Naive thymus-derived CD8-positive, alpha-beta T cell (primary cell): ENCODE measurements at regions not wholly inside any gene's neighbourhood (a gene's known extent, or its start where the extent isn't known, plus 50 kb on each side); places are given as distances from the start of the nearest gene placed in this dataset.

Experiments
- ATAC-seq, 2 donors: fragments of 150-1000 bp; cut with Tn5 transposase in 1 of 2; sonication (Bioruptor Pico), chemical (Tn5 transposase) in 1 of 2; 1 replicate in 1 of 2; 2 replicates in 1 of 2; pipeline ENCODE4 v1.10.0; 2021; ENCODE audit warnings: mild to moderate bottlenecking in 2 of 2, moderate library complexity in 2 of 2
- POLR2A ChIA-PET: fragments of 350-600 bp; sonication (Branson Sonifier 250); formaldehyde crosslinking; loops from one replicate; lab custom pipeline; 2021; ENCODE audit warnings: antibody characterized with exemption; lab: Charles Lee
- DNase-seq, 10 donors: peaks; one replicate each; pipeline versions ENCODE4 v3.0.0 to v3.0.0-alpha.2; 2020 to 2022
- H3K27ac Mint-ChIP-seq, 10 donors: one replicate each; pipeline ENCODE4 v1.8.0; 2020 to 2022; ENCODE audit warnings: mild to moderate bottlenecking in 10 of 10, mixed read lengths in 10 of 10, moderate library complexity in 4 of 10, inconsistent platforms in 1 of 10
- H3K27me3 Mint-ChIP-seq, 5 donors: one replicate each; pipeline ENCODE4 v1.8.0; 2021 to 2022; ENCODE audit warnings: mixed read lengths in 5 of 5
- H3K36me3 Mint-ChIP-seq, 3 donors: one replicate each; pipeline ENCODE4 v1.8.0; 2020 to 2022; ENCODE audit warnings: mixed read lengths in 3 of 3, mild to moderate bottlenecking in 2 of 3, inconsistent platforms in 1 of 3
- H3K4me1 Mint-ChIP-seq, 4 donors: one replicate each; pipeline ENCODE4 v1.8.0; 2021 to 2022; ENCODE audit warnings: mixed read lengths in 4 of 4
- H3K4me3 Mint-ChIP-seq, 10 donors: one replicate each; pipeline ENCODE4 v1.8.0; 2020 to 2022; ENCODE audit warnings: mild to moderate bottlenecking in 10 of 10, mixed read lengths in 10 of 10, moderate library complexity in 6 of 10, inconsistent platforms in 1 of 10
- H3K9me3 Mint-ChIP-seq, 9 donors: one replicate each; pipeline ENCODE4 v1.8.0; 2020 to 2022; ENCODE audit warnings: mixed read lengths in 9 of 9, mild to moderate bottlenecking in 3 of 9, inconsistent platforms in 1 of 9, moderate library complexity in 1 of 9

DNA sequence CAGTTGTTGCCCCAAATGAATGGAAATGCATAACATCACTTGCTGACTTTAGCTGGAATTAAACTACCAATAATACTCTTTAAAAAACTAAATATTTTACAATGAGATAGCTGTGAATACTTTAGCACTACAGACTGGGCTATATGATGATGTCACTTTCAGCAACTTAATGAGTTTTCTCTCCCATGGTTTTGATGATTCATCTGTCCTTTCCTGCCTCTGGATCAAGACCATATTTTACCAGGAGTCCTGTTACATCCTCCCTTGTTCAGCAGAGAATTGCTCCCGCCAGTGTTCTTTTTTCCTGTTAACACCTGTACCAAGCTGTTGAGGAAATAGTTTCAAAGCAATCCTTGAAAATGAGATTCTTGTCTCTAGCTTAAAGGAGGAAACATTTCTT is 543.0 kb downstream of the SPRY1 start:
- Mint-ChIP-seq H3K27me3 (peaks cover 0 to 2% (median 0%) of the 10 kb centered on the region in 5 donors), H3K9me3 (peaks cover 0 to 2% (median 0%) of the 10 kb centered on the region in 9 donors), H3K27ac (no peak overlapping the region), H3K4me1 (no peaks in the 10 kb centered on the region), H3K4me3 (no peak overlapping the region), H3K36me3 (no peaks in the 10 kb centered on the region)
- DNase-seq (no peak), ATAC-seq (no peak)
- POLR2A ChIA-PET, result no interaction called here

DNA sequence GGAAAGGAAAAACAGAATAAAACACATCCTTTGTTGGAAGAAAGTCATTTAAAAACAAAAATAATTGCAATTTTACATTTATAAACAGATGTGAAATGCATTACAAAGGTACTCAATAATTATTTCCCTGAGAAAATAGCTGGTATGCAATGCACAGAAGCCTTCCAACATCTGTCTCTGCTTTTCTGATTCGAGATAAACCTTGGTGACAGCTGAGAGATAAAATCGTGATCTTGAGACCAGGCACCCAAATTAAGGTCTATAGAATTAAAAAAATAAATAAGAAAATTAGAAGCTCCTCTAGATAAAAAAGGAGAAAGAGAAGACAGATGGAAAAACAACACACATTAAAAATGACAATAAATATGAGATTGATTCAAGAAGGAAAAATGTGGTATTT is 544.0 kb downstream of the SPRY1 start:
- Mint-ChIP-seq H3K27ac (no peak overlapping the region), H3K4me1 (no peaks in the 10 kb centered on the region), H3K27me3 (peaks cover 0 to 2% (median 0%) of the 10 kb centered on the region in 5 donors), H3K4me3 (no peak overlapping the region), H3K36me3 (no peaks in the 10 kb centered on the region), H3K9me3 (no peaks in the 10 kb centered on the region)
- ATAC-seq (no peak), DNase-seq (no peak)
- POLR2A ChIA-PET, result no interaction called here

DNA sequence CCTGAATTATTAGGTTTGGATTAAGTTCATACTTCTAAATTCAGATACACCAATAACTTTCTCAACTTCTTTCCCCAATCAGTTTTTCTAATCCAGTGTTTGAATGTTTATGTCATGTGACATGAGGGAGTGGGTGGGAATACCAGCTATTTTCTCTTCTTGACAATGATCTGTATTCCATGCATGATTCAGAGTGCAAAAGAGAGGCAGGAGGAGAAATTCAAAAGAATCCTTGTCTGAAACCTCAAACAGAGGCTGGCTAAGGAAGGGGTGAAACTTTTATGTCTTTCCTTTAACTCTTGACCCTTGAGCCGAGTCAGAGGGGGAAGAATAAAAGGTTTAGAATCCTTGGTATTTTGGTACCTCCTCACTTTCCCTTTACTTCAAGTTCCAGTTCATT is 544.7 kb downstream of the SPRY1 start:
- no peaks in the 10 kb centered on the region for H3K36me3 Mint-ChIP-seq
- no peak overlapping the region for H3K4me3 Mint-ChIP-seq
- POLR2A ChIA-PET, result no interaction called here
- H3K27ac Mint-ChIP-seq, result no peak overlapping the region
- H3K4me1 Mint-ChIP-seq, result no peaks in the 10 kb centered on the region
- ATAC-seq (no peak), DNase-seq (no peak)
- peaks cover 0 to 2% (median 0%) of the 10 kb centered on the region in 5 donors for H3K27me3 Mint-ChIP-seq
- peaks cover 0 to 2% (median 0%) of the 10 kb centered on the region in 9 donors for H3K9me3 Mint-ChIP-seq

DNA sequence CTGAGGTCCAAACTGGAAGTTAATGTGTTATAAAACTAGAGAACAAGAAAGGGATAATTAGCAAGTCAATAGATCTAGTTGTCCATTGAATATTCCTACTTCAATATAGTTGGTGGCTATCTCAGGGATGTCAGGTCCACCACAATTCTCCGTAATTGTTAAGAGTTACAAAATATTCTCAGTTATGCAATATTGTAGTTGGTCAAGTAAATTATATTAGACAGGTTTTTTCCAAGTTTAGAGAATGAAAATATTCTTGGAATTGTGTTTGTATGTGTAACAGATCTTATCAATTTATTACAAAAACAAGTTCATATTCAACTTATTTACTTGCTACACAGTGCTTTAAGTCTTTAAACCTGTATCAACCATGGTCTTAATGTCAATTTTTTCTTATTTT is 547.4 kb downstream of the SPRY1 start:
- Mint-ChIP-seq H3K9me3 (peaks cover 0 to 2% (median 0%) of the 10 kb centered on the region in 9 donors), H3K27me3 (no peaks in the 10 kb centered on the region), H3K4me3 (no peak overlapping the region), H3K36me3 (no peaks in the 10 kb centered on the region), H3K27ac (no peak overlapping the region), H3K4me1 (no peaks in the 10 kb centered on the region)
- ATAC-seq (no peak), DNase-seq (no peak)
- POLR2A ChIA-PET, result no interaction called here

DNA sequence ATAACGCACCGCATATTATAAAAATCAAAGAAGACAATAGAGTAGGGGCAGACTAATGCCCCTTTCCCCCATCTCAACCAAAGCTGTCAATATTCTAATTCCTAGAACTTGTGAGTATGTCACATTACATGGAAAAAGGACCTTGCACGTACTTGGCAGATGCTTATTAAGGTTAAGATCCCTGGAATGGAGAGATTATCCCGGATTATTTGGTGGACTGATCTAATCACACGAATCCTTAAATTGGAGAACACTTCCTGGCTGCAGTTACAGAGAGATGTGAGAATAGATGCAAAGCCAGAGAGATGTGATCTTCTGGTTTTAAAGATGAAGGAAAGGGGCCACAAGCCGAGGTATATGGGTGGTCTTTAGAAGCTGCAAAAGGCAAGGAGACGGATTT is 548.7 kb downstream of the SPRY1 start:
- Mint-ChIP-seq H3K4me3 (no peak overlapping the region), H3K9me3 (peaks cover 0 to 2% (median 0%) of the 10 kb centered on the region in 9 donors), H3K27ac (no peak overlapping the region), H3K4me1 (no peaks in the 10 kb centered on the region), H3K36me3 (no peaks in the 10 kb centered on the region), H3K27me3 (no peaks in the 10 kb centered on the region)
- no peak for DNase-seq
- no peak for ATAC-seq
- POLR2A ChIA-PET, result no interaction called here

DNA sequence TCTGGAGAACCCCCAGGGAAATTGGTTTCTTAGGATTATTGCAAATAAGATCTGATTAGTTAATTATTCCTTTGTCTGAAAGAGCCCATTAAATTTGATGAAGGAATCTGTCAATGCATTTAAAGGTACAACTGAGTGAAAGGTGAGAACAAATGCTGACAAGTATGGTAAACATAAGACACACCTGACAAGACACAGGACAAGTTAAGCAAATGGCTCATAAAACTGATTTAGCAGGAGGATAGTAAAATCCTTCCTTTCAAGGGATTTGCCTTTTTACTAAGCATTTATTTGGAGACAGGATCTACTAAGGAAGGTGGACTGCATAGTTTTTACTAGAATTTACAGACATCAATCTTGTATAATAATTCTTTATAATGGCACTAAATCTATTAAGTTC is 553.9 kb downstream of the SPRY1 start:
- no peak for ATAC-seq
- Mint-ChIP-seq H3K36me3 (no peaks in the 10 kb centered on the region), H3K27ac (no peak overlapping the region), H3K9me3 (peaks cover 0 to 4% (median 0%) of the 10 kb centered on the region in 9 donors), H3K4me3 (no peak overlapping the region), H3K27me3 (peaks cover 0 to 7% (median 1%) of the 10 kb centered on the region in 5 donors), H3K4me1 (no peaks in the 10 kb centered on the region)
- POLR2A ChIA-PET, result no interaction called here
- DNase-seq, result no peak

DNA sequence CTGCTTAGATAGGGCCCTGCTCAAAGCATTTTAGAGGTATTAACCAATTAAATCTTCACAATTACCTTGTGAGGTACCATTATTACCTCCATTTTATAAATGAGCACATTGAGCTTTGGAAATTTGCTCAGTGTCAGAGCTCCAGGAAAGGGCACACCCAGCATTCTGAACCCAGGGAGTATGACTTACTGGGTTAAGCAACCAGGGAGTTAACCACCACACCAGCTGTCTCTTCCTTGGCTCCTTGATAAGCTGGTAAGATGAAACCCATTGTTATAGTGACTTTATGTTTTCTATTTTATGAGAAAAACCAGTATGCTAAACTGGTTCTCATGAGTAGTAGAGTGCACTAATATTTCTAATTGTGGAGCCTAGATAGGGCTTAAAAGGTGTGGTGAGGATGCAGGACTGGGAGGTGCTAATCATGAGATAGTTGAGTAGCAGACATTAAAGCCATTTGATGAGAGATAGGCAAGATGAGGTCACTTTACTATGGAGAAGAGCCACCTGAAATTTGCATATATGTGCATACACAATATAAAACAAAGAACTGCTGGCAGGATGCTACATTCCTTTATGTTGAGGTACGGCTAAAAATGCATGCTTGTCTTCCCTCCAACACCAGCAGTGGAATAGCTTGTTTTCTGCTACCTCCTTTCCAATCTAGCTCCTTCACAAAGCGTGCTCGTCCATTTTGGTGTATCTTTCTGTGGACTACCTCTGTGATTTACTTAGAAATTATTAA is 556.1 kb downstream of the SPRY1 start:
- no peak overlapping the region for H3K4me3 Mint-ChIP-seq

DNA sequence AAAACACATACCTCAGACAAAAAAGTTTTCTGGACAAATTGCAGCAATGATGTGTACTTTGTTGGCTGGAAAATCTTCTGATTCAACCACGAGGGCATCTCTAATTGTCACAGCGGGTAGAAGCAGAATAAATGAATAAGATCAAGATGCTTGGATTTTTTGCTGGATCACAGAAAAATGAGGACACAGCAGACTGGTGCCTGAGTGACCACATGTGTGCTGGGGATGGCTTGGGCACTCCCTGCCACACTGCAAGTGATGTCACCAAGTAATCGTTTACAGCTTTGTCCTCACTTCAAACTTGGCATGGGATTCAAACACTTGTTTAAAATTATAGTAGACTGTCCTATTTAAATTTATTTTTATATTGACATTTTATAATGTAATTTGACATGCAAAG is 557.0 kb downstream of the SPRY1 start:
- DNase-seq (no peak), ATAC-seq (no peak)
- Mint-ChIP-seq H3K27ac (no peak overlapping the region), H3K9me3 (peaks cover 0 to 4% (median 0%) of the 10 kb centered on the region in 9 donors), H3K27me3 (peaks cover 0 to 14% (median 3%) of the 10 kb centered on the region in 5 donors), H3K4me1 (no peaks in the 10 kb centered on the region), H3K36me3 (no peaks in the 10 kb centered on the region), H3K4me3 (no peak overlapping the region)
- POLR2A ChIA-PET, result no interaction called here

More for the DNA sequence above, 556.1 kb downstream of the SPRY1 start:
- POLR2A ChIA-PET, result no interaction called here
- Mint-ChIP-seq H3K27ac (no peak overlapping the region), H3K27me3 (peaks cover 0 to 7% (median 1%) of the 10 kb centered on the region in 5 donors), H3K36me3 (no peaks in the 10 kb centered on the region), H3K9me3 (peaks cover 0 to 4% (median 0%) of the 10 kb centered on the region in 9 donors), H3K4me1 (no peaks in the 10 kb centered on the region)
- no peak for DNase-seq
- no peak for ATAC-seq

DNA sequence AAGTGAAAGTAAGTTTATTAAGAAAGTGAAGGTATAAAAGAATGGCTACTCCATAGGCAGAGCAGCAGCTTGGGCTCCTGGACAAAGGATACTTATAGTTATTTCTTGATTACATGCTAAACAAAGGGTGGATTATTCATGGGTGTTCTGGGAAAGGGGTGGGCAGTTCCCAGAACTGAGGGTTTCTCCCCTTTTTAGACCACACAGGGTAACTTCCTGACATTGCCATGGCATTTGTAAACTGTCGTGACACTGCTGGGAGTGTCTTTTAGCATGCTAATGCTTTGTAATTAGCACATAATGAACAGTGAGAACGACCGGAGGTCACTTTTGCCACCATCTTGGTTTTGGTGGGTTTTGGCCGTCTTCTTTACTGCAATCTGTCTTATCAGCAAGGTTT is 557.6 kb downstream of the SPRY1 start:
- ATAC-seq (no peak), DNase-seq (no peak)
- Mint-ChIP-seq H3K36me3 (no peaks in the 10 kb centered on the region), H3K27ac (no peak overlapping the region), H3K4me1 (no peaks in the 10 kb centered on the region), H3K4me3 (no peak overlapping the region), H3K27me3 (peaks cover 0 to 14% (median 3%) of the 10 kb centered on the region in 5 donors), H3K9me3 (peaks cover 0 to 4% (median 0%) of the 10 kb centered on the region in 9 donors)
- POLR2A ChIA-PET, result no interaction called here

DNA sequence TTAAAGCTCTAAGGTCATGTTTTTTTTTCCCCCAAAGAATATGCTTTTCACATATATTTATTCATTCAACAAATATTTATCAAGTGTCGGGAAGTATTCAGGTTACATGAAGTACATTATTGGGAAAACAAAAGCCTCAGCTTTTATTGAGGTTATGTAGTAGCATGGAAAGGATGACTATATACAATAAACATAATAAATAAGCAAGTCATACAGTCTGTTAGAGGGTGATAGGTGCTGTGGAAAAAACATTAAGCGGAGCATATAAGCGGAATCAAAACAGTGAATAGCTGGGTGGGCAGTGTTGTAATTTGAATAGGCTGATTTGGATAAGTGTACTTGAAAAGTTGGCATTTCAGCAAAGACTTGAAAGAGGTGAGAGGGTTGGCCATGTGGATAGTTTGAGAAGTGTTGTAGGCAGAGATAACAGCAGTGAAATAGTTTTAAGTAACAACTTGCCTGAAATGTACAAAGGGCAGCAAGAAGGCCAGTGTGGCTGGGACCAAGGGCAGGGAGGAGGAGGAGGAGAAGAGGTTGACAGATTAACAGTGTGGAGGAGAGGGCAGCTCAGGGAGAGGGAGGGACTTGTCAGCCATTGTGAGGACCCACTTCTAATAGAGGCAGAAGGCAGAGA is 558.7 kb downstream of the SPRY1 start:
- ATAC-seq (no peak), DNase-seq (no peak)
- H3K4me3 Mint-ChIP-seq, result no peak overlapping the region
- H3K27me3 Mint-ChIP-seq, result peaks cover 0 to 14% (median 3%) of the 10 kb centered on the region in 5 donors
- POLR2A ChIA-PET, result no interaction called here
- H3K36me3 Mint-ChIP-seq, result no peaks in the 10 kb centered on the region
- H3K4me1 Mint-ChIP-seq, result no peaks in the 10 kb centered on the region
- no peak overlapping the region for H3K27ac Mint-ChIP-seq
- H3K9me3 Mint-ChIP-seq, result peaks cover 0 to 4% (median 0%) of the 10 kb centered on the region in 9 donors

DNA sequence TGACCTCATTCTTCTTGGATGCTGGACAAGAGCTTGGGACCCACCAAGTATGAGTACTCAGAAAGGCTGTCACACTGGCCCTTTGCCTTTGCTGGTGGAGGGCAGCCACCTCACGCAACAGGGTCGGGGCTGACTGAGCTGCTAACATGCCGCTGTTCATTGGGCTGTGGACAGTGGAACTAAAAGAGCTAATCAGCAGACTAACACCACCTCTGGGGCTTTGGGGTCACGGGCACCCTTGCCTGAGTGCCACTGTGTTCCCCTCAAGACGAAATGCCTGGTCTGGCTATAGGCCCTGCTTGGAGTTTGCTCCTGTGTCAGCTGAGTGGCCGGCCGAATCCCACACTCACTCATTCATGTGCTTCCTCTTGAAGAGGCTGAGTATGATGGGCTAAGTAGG is 559.6 kb downstream of the SPRY1 start:
- Mint-ChIP-seq H3K9me3 (peaks cover 0 to 4% (median 0%) of the 10 kb centered on the region in 9 donors), H3K4me1 (no peaks in the 10 kb centered on the region), H3K36me3 (no peaks in the 10 kb centered on the region), H3K27me3 (peaks cover 0 to 14% (median 3%) of the 10 kb centered on the region in 5 donors), H3K27ac (no peak overlapping the region), H3K4me3 (no peak overlapping the region)
- DNase-seq (no peak), ATAC-seq (no peak)
- POLR2A ChIA-PET, result no interaction called here

DNA sequence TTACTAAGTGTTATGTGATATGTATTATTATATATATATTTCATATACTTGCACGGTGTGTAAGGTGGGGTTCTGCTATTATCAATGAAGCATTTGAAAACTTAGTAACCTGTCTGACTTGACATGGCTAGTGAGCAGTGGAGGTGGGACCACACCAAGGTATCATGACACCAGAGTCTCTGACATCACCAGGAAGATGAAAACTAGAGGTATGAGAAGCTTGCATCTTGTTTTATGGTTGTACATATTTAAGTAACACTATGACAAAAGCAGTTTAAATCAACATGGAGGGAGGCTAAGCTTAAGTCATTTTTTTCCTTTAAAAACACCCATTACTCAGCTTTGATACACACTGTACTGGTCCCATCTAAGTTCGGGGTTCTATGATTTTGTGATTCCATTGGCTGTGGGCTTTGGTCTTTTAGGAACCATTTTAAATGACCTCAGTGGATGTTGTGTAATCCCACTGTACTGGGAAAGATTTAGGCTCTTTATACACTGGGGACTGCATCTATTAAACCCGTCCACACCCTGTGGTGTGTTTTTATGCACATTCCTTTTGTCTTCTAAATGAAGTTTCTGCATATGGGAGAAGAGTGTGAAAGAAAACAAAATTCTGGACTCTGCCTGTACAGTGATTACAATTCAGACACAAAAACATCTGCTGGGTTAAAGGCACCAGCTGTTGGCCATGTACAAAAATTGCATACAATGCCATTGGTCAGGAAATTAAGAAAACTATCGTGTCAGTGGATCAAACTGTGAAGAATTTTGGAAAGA is 570.6 kb downstream of the SPRY1 start:
- DNase-seq, result no peak
- no peak overlapping the region for H3K27ac Mint-ChIP-seq
- no peak overlapping the region for H3K4me3 Mint-ChIP-seq
- POLR2A ChIA-PET, result no interaction called here
- H3K27me3 Mint-ChIP-seq, result no peaks in the 10 kb centered on the region
- no peaks in the 10 kb centered on the region for H3K4me1 Mint-ChIP-seq
- H3K36me3 Mint-ChIP-seq, result peaks cover 0 to 2% (median 0%) of the 10 kb centered on the region in 3 donors
- ATAC-seq, result no peak
- peaks cover 0 to 3% (median 0%) of the 10 kb centered on the region in 9 donors for H3K9me3 Mint-ChIP-seq

DNA sequence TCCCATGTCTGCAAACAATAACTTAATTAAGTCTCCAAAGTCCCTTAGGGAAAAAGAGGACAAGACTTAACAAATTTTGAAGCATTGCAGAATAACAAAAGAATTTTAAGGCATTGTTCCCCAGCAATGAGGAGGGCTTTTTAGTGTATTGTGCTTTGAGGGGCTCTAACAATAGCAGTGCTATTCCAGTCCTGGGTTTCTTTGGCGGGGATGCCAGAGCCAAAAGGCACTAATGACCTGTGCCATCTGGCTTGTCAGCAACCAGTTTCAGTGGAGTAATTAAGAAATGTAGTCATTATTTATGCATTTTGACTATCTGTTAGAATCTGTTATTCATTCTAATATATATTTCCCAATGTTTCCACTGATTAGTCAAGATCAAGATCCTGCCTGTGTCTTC is 575.4 kb downstream of the SPRY1 start:
- peaks cover 0 to 5% (median 2%) of the 10 kb centered on the region in 9 donors for H3K9me3 Mint-ChIP-seq
- DNase-seq (no peak), ATAC-seq (no peak)
- H3K27ac Mint-ChIP-seq, result no peak overlapping the region
- POLR2A ChIA-PET, result no interaction called here
- H3K4me3 Mint-ChIP-seq, result no peak overlapping the region
- H3K36me3 Mint-ChIP-seq, result peaks cover 0 to 2% (median 0%) of the 10 kb centered on the region in 3 donors
- H3K4me1 Mint-ChIP-seq, result peaks cover 0 to 3% (median 0%) of the 10 kb centered on the region in 4 donors
- peaks cover 0 to 20% (median 0%) of the 10 kb centered on the region in 5 donors for H3K27me3 Mint-ChIP-seq
